ENCODE measurements at regions not wholly inside any gene's neighbourhood (a gene's known extent, or its start where the extent isn't known, plus 50 kb on each side); places are given as distances from the start of the nearest gene placed in this dataset.

- no peak for TF ChIP-seq FOSL1 (IDR thresholded peaks at IDR 0.05; ENCODE audit: low read depth)
- TF ChIP-seq JUND (IDR thresholded peaks at IDR 0.05) = no peak
- no peak for TF ChIP-seq ZNF274 (IDR thresholded peaks at IDR 0.05; ENCODE audit: low read depth, low read length)
- TF ChIP-seq ELF1 (IDR thresholded peaks at IDR 0.05; ENCODE audit: borderline replicate concordance, low read depth) = no peak
Observed at GRCh38 chr2:147224070-147224469, 620.8 kb upstream of the ACVR2A start (continued).

- CTCF ChIA-PET = no interaction called here
Observed at GRCh38 chr2:147223553-147224060, 621.2 kb upstream of the ACVR2A start.

More at GRCh38 chr2:147223553-147224060, 621.2 kb upstream of the ACVR2A start:
- Histone ChIP-seq H3K79me2 (ENCODE audit: insufficient read depth, low read length) (no peaks in the 10 kb centered on the region), H3K27ac (ENCODE audit: low read depth, low read length) (no peak overlapping the region), H3K4me1 (ENCODE audit: control insufficient read depth in 1 of 2, insufficient read depth in 2 of 2, low read length in 2 of 2) (no peaks in the 10 kb centered on the region), H3K27me3 (ENCODE audit: insufficient read depth, low read length) (no peaks in the 10 kb centered on the region), H3K4me2 (ENCODE audit: low read length) (no peak overlapping the region), H3K9me2 (ENCODE audit: insufficient read depth) (no peaks in the 10 kb centered on the region), H3K36me3 (ENCODE audit: control insufficient read depth in 1 of 2, insufficient read depth in 2 of 2, low read length in 2 of 2) (no peaks in the 10 kb centered on the region), H3K4me3 (replicated peaks in 1 of 2; ENCODE audit: low read depth in 1 of 2, low read length in 2 of 2) (no peak overlapping the region), H3K9me3 (ENCODE audit: control insufficient read depth in 1 of 2, insufficient read depth in 1 of 2, low read depth in 1 of 2, low read length in 2 of 2) (no peaks in the 10 kb centered on the region), H2AFZ (ENCODE audit: low read depth, low read length, poor library complexity, severe bottlenecking) (no peak overlapping the region), H3K9ac (ENCODE audit: low read length) (no peak overlapping the region), H4K20me1 (ENCODE audit: insufficient read depth) (no peaks in the 10 kb centered on the region)
- ChIA-PET RAD21 (ENCODE audit: low non-redundant PET in 1 of 2, low total read pairs in 2 of 2, uncharacterized antibody in 2 of 2, unreplicated experiment in 2 of 2) (no interaction called here), POLR2A (no interaction called here)
- intact Hi-C loops (cut with micrococcal nuclease) = no loop called here
- BruUV-seq (replicated peaks) = no TSS peak
- no peak for ATAC-seq
- DNase-seq (ENCODE audit: low read depth, low spot score) = no peak
- TF ChIP-seq ZFX (IDR thresholded peaks at IDR 0.05) (no peak), SP1 (IDR thresholded peaks at IDR 0.05; ENCODE audit: low read depth) (no peak), EGR1 (IDR thresholded peaks at IDR 0.05; ENCODE audit: low read depth) (no peak), EZH2phosphoT487 (IDR thresholded peaks at IDR 0.05; ENCODE audit: borderline replicate concordance) (no peak), CEBPB (IDR thresholded peaks at IDR 0.05; ENCODE audit: low read depth) (no peak), SRF (IDR thresholded peaks at IDR 0.05; ENCODE audit: low read depth) (no peak), CBX3 (IDR thresholded peaks at IDR 0.05; ENCODE audit: low read depth) (no peak), CTCF (IDR thresholded peaks at IDR 0.05 in 2 of 3, conservative IDR thresholded peaks at IDR 0.05 in 1 of 3; ENCODE audit: borderline replicate concordance in 1 of 3, insufficient read depth in 1 of 3, low read depth in 2 of 3, low read length in 2 of 3) (no peak), SIN3A (IDR thresholded peaks at IDR 0.05; ENCODE audit: low read depth) (no peak), EZH2 (IDR thresholded peaks at IDR 0.05) (no peak), FOSL1 (IDR thresholded peaks at IDR 0.05; ENCODE audit: low read depth) (no peak), ATF3 (IDR thresholded peaks at IDR 0.05) (no peak), ELF1 (IDR thresholded peaks at IDR 0.05; ENCODE audit: borderline replicate concordance, low read depth) (no peak), JUND (IDR thresholded peaks at IDR 0.05) (no peak), ZBTB33 (IDR thresholded peaks at IDR 0.05; ENCODE audit: extremely low read depth, insufficient replicate concordance, low read length) (no peak)
